HepG2 (cell line): ENCODE measurements at regions not wholly inside any gene's neighbourhood (a gene's known extent, or its start where the extent isn't known, plus 50 kb on each side); places are given as distances from the start of the nearest gene placed in this dataset.

Source experiments
- ATAC-seq: fragments of 200-7000 bp; cut with Tn5 transposase; 3 replicates; pipeline ENCODE4 v1.9.1; 2020; ENCODE audit warnings: mild to moderate bottlenecking, moderate library complexity
- BruUV-seq: library from RNA; stranded (reverse); fragments of 400-500 nt; replicated peaks from 2 replicates; lab custom pipeline; 2021; lab: Mats Ljungman, UMichigan
- CTCF ChIA-PET: fragments of 300-600 bp; formaldehyde crosslinking; extraction: SDS; loops from one replicate; lab custom pipeline; 2021; ENCODE audit warnings: low total read pairs, inconsistent platforms, low intra/inter-chr PET ratio; lab: Yijun Ruan, JAX
- POLR2A ChIA-PET: fragments of 350-600 bp; sonication (Branson Sonifier 250); formaldehyde crosslinking; loops from one replicate; lab custom pipeline; 2020; ENCODE audit warnings: antibody characterized with exemption, inconsistent platforms; lab: Yijun Ruan, JAX
- DNase-seq: peaks from one replicate; pipeline ENCODE4 v3.0.0-alpha.2; 2015; ENCODE audit warnings: low spot score
- FAIRE-seq: peaks from 3 replicates; lab custom pipeline; 2011; peaks lifted over from hg19 to GRCh38; lab: Jason Lieb, UNC
- H2AFZ ChIP-seq: one replicate; pipeline ENCODE4 v1.6.1; 2011; ENCODE audit warnings: low read length, inconsistent platforms
- H3K27ac ChIP-seq: fragments of 300-600 bp; 3 replicates; pipeline ENCODE4 v1.8.0; 2011; ENCODE audit warnings: mixed run types, mild to moderate bottlenecking, mixed read lengths, low read length, inconsistent platforms; ENCODE audit not compliant: insufficient read depth; ENCODE audit errors: extremely low read length
- H3K27me3 ChIP-seq, 2 experiments: fragments of 200-600 bp in 1 of 2; 2 replicates in 1 of 2; 3 replicates in 1 of 2; pipeline versions ENCODE4 v1.6.0 to v1.8.0; 2011; ENCODE audit warnings: low read length in 2 of 2, mild to moderate bottlenecking in 2 of 2, moderate library complexity in 2 of 2, inconsistent platforms in 1 of 2; ENCODE audit not compliant: insufficient read depth in 2 of 2, control insufficient read depth in 1 of 2
- H3K36me3 ChIP-seq, 2 experiments: fragments of 200-600 bp in 1 of 2; replicated peaks in 1 of 2; 2 replicates in 1 of 2; 3 replicates in 1 of 2; pipeline versions ENCODE4 v1.5.1 to v1.8.0; 2011; ENCODE audit warnings: low read length in 2 of 2, inconsistent platforms in 1 of 2; ENCODE audit not compliant: insufficient read depth in 2 of 2, control insufficient read depth in 1 of 2
- H3K4me1 ChIP-seq: 2 replicates; pipeline ENCODE4 v1.5.1; 2012; ENCODE audit warnings: low read length, inconsistent platforms; ENCODE audit not compliant: insufficient read depth
- H3K4me2 ChIP-seq: 2 replicates; pipeline ENCODE4 v1.6.0; 2011; ENCODE audit warnings: low read depth, low read length, inconsistent platforms
- H3K4me3 ChIP-seq, 3 experiments: fragments of 200-600 bp in 1 of 3; sonication (generic), shearing (Covaris generic) in 1 of 3; replicated peaks in 1 of 3; 2 replicates each; pipeline ENCODE4 v1.5.1; 2011 to 2016; ENCODE audit warnings: low read length in 3 of 3, inconsistent platforms in 2 of 3, low read depth in 2 of 3, mild to moderate bottlenecking in 2 of 3, control low read depth in 1 of 3, mixed read lengths in 1 of 3; ENCODE audit not compliant: insufficient read depth in 1 of 3
- H3K79me2 ChIP-seq: one replicate; pipeline ENCODE4 v1.6.1; 2011; ENCODE audit warnings: low read length, inconsistent platforms; ENCODE audit not compliant: insufficient read depth
- H3K9ac ChIP-seq: 2 replicates; pipeline ENCODE4 v1.6.0; 2011; ENCODE audit warnings: mild to moderate bottlenecking, low read depth, low read length, inconsistent platforms; ENCODE audit not compliant: insufficient read depth
- H3K9me3 ChIP-seq: 2 replicates; pipeline ENCODE4 v1.5.1; 2012; ENCODE audit warnings: mild to moderate bottlenecking, low read length
- H4K20me1 ChIP-seq: 2 replicates; pipeline ENCODE4 v1.6.0; 2011; ENCODE audit warnings: inconsistent platforms, mild to moderate bottlenecking, low read length, moderate library complexity; ENCODE audit not compliant: insufficient read depth
- JDP2 ChIP-seq: sonication (generic); formaldehyde crosslinking; IDR thresholded peaks from 2 replicates; pipeline ENCODE4 v1.8.1; 2022; ENCODE audit warnings: missing genetic modification reagents, borderline replicate concordance
- MBNL3 ChIP-seq: fragments of 250-450 bp; sonication (Bioruptor Pico); conservative IDR thresholded peaks from 2 replicates; pipeline ENCODE4 v1.8.0; 2022; ENCODE audit warnings: mild to moderate bottlenecking, inconsistent platforms
- MED13 ChIP-seq: sonication (generic); formaldehyde crosslinking; IDR thresholded peaks from 2 replicates; pipeline ENCODE4 v1.5.0; 2020; ENCODE audit warnings: missing genetic modification reagents
- PHF21A ChIP-seq: sonication (generic); formaldehyde crosslinking; IDR thresholded peaks from 2 replicates; pipeline ENCODE4 v1.5.0; 2020; ENCODE audit warnings: mild to moderate bottlenecking, missing genetic modification reagents
- PHF8 ChIP-seq: sonication (generic); formaldehyde crosslinking; IDR thresholded peaks from 2 replicates; pipeline ENCODE4 v1.5.0; 2020; ENCODE audit warnings: missing genetic modification reagents
- RAD51 ChIP-seq: fragments of 450-650 bp; IDR thresholded peaks from 2 replicates; pipeline ENCODE4 v1.6.1; 2016; ENCODE audit warnings: borderline replicate concordance
- RBAK ChIP-seq: sonication (generic); formaldehyde crosslinking; IDR thresholded peaks from 2 replicates; pipeline ENCODE4 v1.5.1; 2020; ENCODE audit warnings: mild to moderate bottlenecking, missing genetic modification reagents
- RFXANK ChIP-seq: IDR thresholded peaks from 2 replicates; pipeline ENCODE4 v1.6.1; 2016
- SNAPC2 ChIP-seq: sonication (generic); formaldehyde crosslinking; IDR thresholded peaks from 2 replicates; pipeline ENCODE4 v1.8.1; 2022; ENCODE audit warnings: mild to moderate bottlenecking, missing genetic modification reagents
- SNRNP70 ChIP-seq: fragments of 200-400 bp; formaldehyde crosslinking; IDR thresholded peaks from 2 replicates; pipeline ENCODE4 v1.6.1; 2017; ENCODE audit warnings: mild to moderate bottlenecking, low read depth, low read length, moderate library complexity
- ZNF431 ChIP-seq: sonication (generic); formaldehyde crosslinking; IDR thresholded peaks from 2 replicates; pipeline ENCODE4 v1.9.0; 2022; ENCODE audit warnings: missing genetic modification reagents, low read depth, mild to moderate bottlenecking, borderline replicate concordance
- ZNF547 ChIP-seq: sonication (generic); formaldehyde crosslinking; IDR thresholded peaks from 2 replicates; pipeline ENCODE4 v1.5.1; 2020; ENCODE audit warnings: mild to moderate bottlenecking, missing genetic modification reagents
- ZNF549 ChIP-seq: sonication (generic); formaldehyde crosslinking; IDR thresholded peaks from 2 replicates; pipeline ENCODE4 v1.5.0; 2020; ENCODE audit warnings: missing genetic modification reagents
- ZNF614 ChIP-seq: IDR thresholded peaks from 2 replicates; pipeline ENCODE4 v1.6.1; 2018; ENCODE audit warnings: missing biosample characterization, missing genetic modification reagents, inconsistent platforms, borderline replicate concordance
- ZNF678 ChIP-seq: sonication (generic); formaldehyde crosslinking; IDR thresholded peaks from 2 replicates; pipeline ENCODE4 v1.4.0; 2020; ENCODE audit warnings: mild to moderate bottlenecking, missing genetic modification reagents
- ZNF841 ChIP-seq: sonication (generic); formaldehyde crosslinking; IDR thresholded peaks from 2 replicates; pipeline ENCODE4 v1.8.1; 2023; ENCODE audit warnings: missing genetic modification reagents, borderline replicate concordance
- WGBS: methylation state at CpG from one replicate; pipeline ENCODE4 v1.1.6; 2017; ENCODE audit warnings: low lambda C conversion rate; 5-methylcytosine and 5-hydroxymethylcytosine counted together
- in situ Hi-C: cut with HindIII; loops from 2 replicates; pipeline ENCODE4 v1.10.0; 2017; ENCODE audit warnings: low pct_unique_long_range_greater_than_20kb; ENCODE audit not compliant: extremely low pct_ligation_motif_present
- intact Hi-C: fragments of 100-400 bp; cut with micrococcal nuclease; formaldehyde crosslinking; loops from one replicate; pipeline ENCODE4 v1.10.0; 2022; ENCODE audit not compliant: unreplicated experiment
- TF ChIP-seq, protein P1 (sequence below): sonication (generic); formaldehyde crosslinking; IDR thresholded peaks from 2 replicates; pipeline ENCODE4 v1.4.0; 2020; ENCODE audit warnings: missing genetic modification reagents, borderline replicate concordance

GRCh38 chr6:113065611-113066010, 718.5 kb downstream of the RFPL4B start:
- H3K4me2 ChIP-seq = no peak overlapping the region
- intact Hi-C loops = no loop called here
- no peak for TF ChIP-seq RAD51
- no peak for TF ChIP-seq ZNF547 (CRISPR knock-in tag)
- TF ChIP-seq ZNF431 (CRISPR knock-in tag) = no peak
- TF ChIP-seq ZNF614 (CRISPR knock-in tag) = no peak
- TF ChIP-seq PHF8 (CRISPR knock-in tag) = no peak
- no peak for TF ChIP-seq ZNF841 (CRISPR knock-in tag)
- no peak for TF ChIP-seq ZNF678 (CRISPR knock-in tag)
- no peak for TF ChIP-seq ZNF549 (CRISPR knock-in tag)
- TF ChIP-seq MBNL3 (CRISPR knock-in tag) = no peak
- TF ChIP-seq RBAK (CRISPR knock-in tag) = no peak
- TF ChIP-seq, all 625 proteins: peak for 0
- H3K4me3 ChIP-seq = no peak overlapping the region
- no peak overlapping the region for H3K27ac ChIP-seq
- BruUV-seq = no TSS peak
- WGBS = 3% methylated on average over 2 of the region's 2 CpGs
- no peak overlapping the region for H3K9ac ChIP-seq
- in situ Hi-C loops = no loop called here
- H4K20me1 ChIP-seq = no peaks in the 10 kb centered on the region
- no peak overlapping the region for H2AFZ ChIP-seq
- no peaks in the 10 kb centered on the region for H3K36me3 ChIP-seq
- H3K9me3 ChIP-seq = no peaks in the 10 kb centered on the region
- CTCF ChIA-PET = no interaction called here
- FAIRE-seq (no peak), ATAC-seq (no peak), DNase-seq (peak; percentile 3)
- POLR2A ChIA-PET = no interaction called here
- H3K4me1 ChIP-seq = peaks cover 6% of the 10 kb centered on the region; the same call in 1 of the 2 replicates
- H3K27me3 ChIP-seq = no peaks in the 10 kb centered on the region
- no peaks in the 10 kb centered on the region for H3K79me2 ChIP-seq

GRCh38 chr6:113067612-113068275, 720.6 kb downstream of the RFPL4B start:
- BruUV-seq = no TSS peak
- Histone ChIP-seq H3K4me3 (no peak overlapping the region), H4K20me1 (no peaks in the 10 kb centered on the region), H3K9me3 (no peaks in the 10 kb centered on the region), H3K27me3 (no peaks in the 10 kb centered on the region), H3K79me2 (no peaks in the 10 kb centered on the region), H3K4me2 (no peak overlapping the region), H3K4me1 (peaks cover 6% of the 10 kb centered on the region; the same call in 1 of the 2 replicates), H3K36me3 (no peaks in the 10 kb centered on the region), H2AFZ (no peak overlapping the region), H3K9ac (no peak overlapping the region), H3K27ac (no peak overlapping the region)
- ATAC-seq (no peak), DNase-seq (no peak), FAIRE-seq (no peak)
- CTCF ChIA-PET = no interaction called here
- 14% methylated on average over 3 of the region's 3 CpGs for WGBS
- POLR2A ChIA-PET = no interaction called here
- in situ Hi-C loops = no loop called here
- intact Hi-C loops = no loop called here
- no peak for TF ChIP-seq MED13 (CRISPR knock-in tag)
- TF ChIP-seq, protein P1, sequence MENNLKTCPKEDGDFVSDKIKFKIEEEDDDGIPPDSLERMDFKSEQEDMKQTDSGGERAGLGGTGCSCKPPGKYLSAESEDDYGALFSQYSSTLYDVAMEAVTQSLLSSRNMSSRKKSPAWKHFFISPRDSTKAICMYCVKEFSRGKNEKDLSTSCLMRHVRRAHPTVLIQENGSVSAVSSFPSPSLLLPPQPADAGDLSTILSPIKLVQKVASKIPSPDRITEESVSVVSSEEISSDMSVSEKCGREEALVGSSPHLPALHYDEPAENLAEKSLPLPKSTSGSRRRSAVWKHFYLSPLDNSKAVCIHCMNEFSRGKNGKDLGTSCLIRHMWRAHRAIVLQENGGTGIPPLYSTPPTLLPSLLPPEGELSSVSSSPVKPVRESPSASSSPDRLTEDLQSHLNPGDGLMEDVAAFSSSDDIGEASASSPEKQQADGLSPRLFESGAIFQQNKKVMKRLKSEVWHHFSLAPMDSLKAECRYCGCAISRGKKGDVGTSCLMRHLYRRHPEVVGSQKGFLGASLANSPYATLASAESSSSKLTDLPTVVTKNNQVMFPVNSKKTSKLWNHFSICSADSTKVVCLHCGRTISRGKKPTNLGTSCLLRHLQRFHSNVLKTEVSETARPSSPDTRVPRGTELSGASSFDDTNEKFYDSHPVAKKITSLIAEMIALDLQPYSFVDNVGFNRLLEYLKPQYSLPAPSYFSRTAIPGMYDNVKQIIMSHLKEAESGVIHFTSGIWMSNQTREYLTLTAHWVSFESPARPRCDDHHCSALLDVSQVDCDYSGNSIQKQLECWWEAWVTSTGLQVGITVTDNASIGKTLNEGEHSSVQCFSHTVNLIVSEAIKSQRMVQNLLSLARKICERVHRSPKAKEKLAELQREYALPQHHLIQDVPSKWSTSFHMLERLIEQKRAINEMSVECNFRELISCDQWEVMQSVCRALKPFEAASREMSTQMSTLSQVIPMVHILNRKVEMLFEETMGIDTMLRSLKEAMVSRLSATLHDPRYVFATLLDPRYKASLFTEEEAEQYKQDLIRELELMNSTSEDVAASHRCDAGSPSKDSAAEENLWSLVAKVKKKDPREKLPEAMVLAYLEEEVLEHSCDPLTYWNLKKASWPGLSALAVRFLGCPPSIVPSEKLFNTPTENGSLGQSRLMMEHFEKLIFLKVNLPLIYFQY (CRISPR knock-in tag) = no peak
- TF ChIP-seq RFXANK (CRISPR knock-in tag) = no peak
- no peak for TF ChIP-seq SNAPC2 (CRISPR knock-in tag)
- TF ChIP-seq PHF21A (CRISPR knock-in tag) = no peak
- no peak for TF ChIP-seq JDP2 (CRISPR knock-in tag)
- no peak for TF ChIP-seq SNRNP70
